Activated T-cell treated with anti-CD3 and anti-CD28 coated beads, Interleukin-2, amount 50 U/mL, for 1 hour (primary cell): ENCODE measurements at regions not wholly inside any gene's neighbourhood (a gene's known extent, or its start where the extent isn't known, plus 50 kb on each side); places are given as distances from the start of the nearest gene placed in this dataset.

Experiments used
- DNase-seq: peaks from one replicate; pipeline ENCODE4 v3.0.0-alpha.2; 2020

- DNase-seq: no peak
Observed at GRCh38 chr3:43997316-43997715, 244.4 kb upstream of the TOPAZ1 start.

GRCh38 chr3:43997788-43998369 is 243.8 kb upstream of the TOPAZ1 start:
- no peak for DNase-seq

- DNase-seq: no peak
Observed at GRCh38 chr3:43998370-43998835, 243.3 kb upstream of the TOPAZ1 start.

GRCh38 chr3:43998836-43999727 is 242.6 kb upstream of the TOPAZ1 start:
- DNase-seq: no peak

GRCh38 chr3:43999728-44000319 is 241.9 kb upstream of the TOPAZ1 start:
- no peak for DNase-seq

- no peak for DNase-seq
Observed at GRCh38 chr3:44000586-44000985, 241.1 kb upstream of the TOPAZ1 start.

GRCh38 chr3:44001072-44001471 is 240.6 kb upstream of the TOPAZ1 start:
- no peak for DNase-seq

- DNase-seq: no peak
Observed at GRCh38 chr3:44003801-44004200, 237.9 kb upstream of the TOPAZ1 start.

GRCh38 chr3:44011680-44012079 is 230.0 kb upstream of the TOPAZ1 start:
- DNase-seq: no peak

GRCh38 chr3:44012160-44012899 is 229.4 kb upstream of the TOPAZ1 start:
- no peak for DNase-seq

- no peak for DNase-seq
Observed at GRCh38 chr3:44013967-44014366, 227.7 kb upstream of the TOPAZ1 start.

GRCh38 chr3:44015170-44015569 is 226.5 kb upstream of the TOPAZ1 start:
- DNase-seq: no peak

GRCh38 chr3:44016818-44017217 is 224.9 kb upstream of the TOPAZ1 start:
- no peak for DNase-seq

GRCh38 chr3:44018926-44019325 is 222.8 kb upstream of the TOPAZ1 start:
- DNase-seq: no peak

- DNase-seq: no peak
Observed at GRCh38 chr3:44019736-44020135, 221.9 kb upstream of the TOPAZ1 start.

- DNase-seq: no peak
Observed at GRCh38 chr3:44020143-44020542, 221.5 kb upstream of the TOPAZ1 start.

GRCh38 chr3:44021651-44022594 is 219.8 kb upstream of the TOPAZ1 start:
- DNase-seq: no peak

- DNase-seq: no peak
Observed at GRCh38 chr3:44023961-44024593, 217.6 kb upstream of the TOPAZ1 start.

- no peak for DNase-seq
Observed at GRCh38 chr3:44026220-44026865, 215.3 kb upstream of the TOPAZ1 start.

- DNase-seq: no peak
Observed at GRCh38 chr3:44029100-44029499, 212.6 kb upstream of the TOPAZ1 start.

GRCh38 chr3:44030285-44030684 is 211.4 kb upstream of the TOPAZ1 start:
- no peak for DNase-seq
